Astrocyte (in vitro differentiated cells and primary cell): ENCODE measurements at regions not wholly inside any gene's neighbourhood (a gene's known extent, or its start where the extent isn't known, plus 50 kb on each side); places are given as distances from the start of the nearest gene placed in this dataset.

Experiments
- DNase-seq: peaks from one replicate; pipeline ENCODE4 v3.0.0-alpha.2; 2010; ENCODE audit warnings: low read depth
- FAIRE-seq: peaks from 2 replicates; lab custom pipeline; 2011; peaks lifted over from hg19 to GRCh38; lab: Jason Lieb, UNC
- H2AFZ ChIP-seq: 2 replicates; pipeline ENCODE4 v1.6.0; 2012; ENCODE audit warnings: low read depth, low read length, inconsistent platforms
- H3K27ac ChIP-seq: 2 replicates; pipeline ENCODE4 v1.5.1; 2011; ENCODE audit warnings: low read depth, low read length, inconsistent platforms
- H3K27me3 ChIP-seq: 2 replicates; pipeline ENCODE4 v1.6.0; 2011; ENCODE audit warnings: low read length, inconsistent platforms; ENCODE audit not compliant: insufficient read depth
- H3K36me3 ChIP-seq: 2 replicates; pipeline ENCODE4 v1.5.1; 2011; ENCODE audit warnings: low read length, inconsistent platforms; ENCODE audit not compliant: insufficient read depth
- H3K4me1 ChIP-seq: 2 replicates; pipeline ENCODE4 v1.5.1; 2011; ENCODE audit warnings: low read length, inconsistent platforms; ENCODE audit not compliant: insufficient read depth
- H3K4me2 ChIP-seq: 2 replicates; pipeline ENCODE4 v1.6.0; 2012; ENCODE audit warnings: low read length, inconsistent platforms
- H3K4me3 ChIP-seq: 2 replicates; pipeline ENCODE4 v1.5.1; 2011; ENCODE audit warnings: low read depth, mild to moderate bottlenecking, low read length, inconsistent platforms; ENCODE audit not compliant: insufficient read depth
- H3K79me2 ChIP-seq: 2 replicates; pipeline ENCODE4 v1.6.0; 2012; ENCODE audit warnings: mild to moderate bottlenecking, low read length, inconsistent platforms; ENCODE audit not compliant: insufficient read depth
- H3K9ac ChIP-seq: 2 replicates; pipeline ENCODE4 v1.6.0; 2012; ENCODE audit warnings: mild to moderate bottlenecking, low read length, inconsistent platforms
- H3K9me3 ChIP-seq: 2 replicates; pipeline ENCODE4 v1.5.1; 2012; ENCODE audit warnings: low read depth, mild to moderate bottlenecking, low read length, inconsistent platforms; ENCODE audit not compliant: insufficient read depth
- H4K20me1 ChIP-seq: 2 replicates; pipeline ENCODE4 v1.6.0; 2012; ENCODE audit warnings: low read length, inconsistent platforms; ENCODE audit not compliant: insufficient read depth
- H3K27ac Mint-ChIP-seq: one replicate; pipeline ENCODE4 v1.8.0; 2021; ENCODE audit warnings: mild to moderate bottlenecking, mixed read lengths; ENCODE audit not compliant: unreplicated experiment
- H3K27me3 Mint-ChIP-seq: one replicate; pipeline ENCODE4 v1.8.0; 2021; ENCODE audit warnings: low read depth, mixed read lengths; ENCODE audit not compliant: unreplicated experiment
- H3K36me3 Mint-ChIP-seq: one replicate; pipeline ENCODE4 v1.8.0; 2021; ENCODE audit warnings: low read depth, mixed read lengths; ENCODE audit not compliant: unreplicated experiment
- H3K4me1 Mint-ChIP-seq: one replicate; pipeline ENCODE4 v1.8.0; 2021; ENCODE audit warnings: low read depth, mixed read lengths; ENCODE audit not compliant: unreplicated experiment
- H3K4me3 Mint-ChIP-seq: one replicate; pipeline ENCODE4 v1.8.0; 2021; ENCODE audit warnings: mild to moderate bottlenecking, moderate library complexity, mixed read lengths; ENCODE audit not compliant: unreplicated experiment
- H3K9me3 Mint-ChIP-seq: one replicate; pipeline ENCODE4 v1.8.0; 2021; ENCODE audit warnings: mild to moderate bottlenecking, mixed read lengths; ENCODE audit not compliant: unreplicated experiment
- CTCF ChIP-seq: IDR thresholded peaks from 2 replicates; pipeline ENCODE4 v1.5.1; 2011; ENCODE audit warnings: low read depth, mild to moderate bottlenecking, inconsistent platforms, low read length, moderate library complexity; ENCODE audit not compliant: insufficient read depth
- EZH2 ChIP-seq: IDR thresholded peaks from 2 replicates; pipeline ENCODE4 v1.6.1; 2012; ENCODE audit warnings: mild to moderate bottlenecking, low read length, inconsistent platforms; ENCODE audit not compliant: insufficient read depth

DNA sequence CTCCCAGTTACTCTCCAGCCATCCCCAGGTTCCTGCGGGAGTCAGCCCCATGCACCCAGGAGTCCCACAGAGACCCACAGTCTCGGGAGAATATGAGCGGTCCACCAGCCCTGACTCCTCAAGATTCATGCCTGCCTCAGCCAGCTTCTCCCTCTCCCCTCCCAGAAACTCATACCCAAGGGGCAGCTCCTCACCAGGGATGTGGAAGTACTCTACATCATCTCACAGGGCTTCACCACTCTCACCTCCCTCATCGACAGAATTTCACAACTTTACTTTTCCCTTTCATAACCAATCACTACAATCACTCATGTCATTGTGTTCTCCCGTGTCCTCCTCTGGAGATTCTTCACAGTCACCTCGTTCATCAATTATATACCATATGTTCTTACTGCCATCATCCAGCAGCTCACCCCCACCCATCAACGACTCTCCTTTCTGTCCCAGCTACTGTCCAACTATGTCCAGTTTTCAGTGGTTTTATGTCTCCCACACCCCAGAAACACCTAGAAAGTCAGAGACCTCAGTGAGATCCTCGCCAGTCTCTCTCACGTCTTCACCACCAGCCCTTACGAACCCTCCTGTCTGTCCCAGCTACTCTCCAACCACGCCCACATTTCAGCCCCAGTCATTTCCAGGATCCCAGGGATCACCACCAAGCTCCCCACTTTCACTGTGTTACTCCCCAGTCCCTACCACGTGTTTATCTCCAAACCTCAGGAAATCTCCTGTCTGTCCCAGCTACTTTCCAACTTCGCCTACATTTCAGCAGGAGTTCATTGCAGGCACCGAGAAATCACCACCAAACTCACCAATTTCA is 1530.1 kb upstream of the TPTE start:
- Mint-ChIP-seq H3K4me1 (no peaks in the 10 kb centered on the region), H3K9me3 (peaks cover 48% of the 10 kb centered on the region), H3K27me3 (no peaks in the 10 kb centered on the region), H3K27ac (no peak overlapping the region), H3K4me3 (no peak overlapping the region), H3K36me3 (no peaks in the 10 kb centered on the region)
- H3K36me3 ChIP-seq = no peaks in the 10 kb centered on the region
- TF ChIP-seq EZH2 (no peak), CTCF (no peak)
- H4K20me1 ChIP-seq = no peaks in the 10 kb centered on the region
- no peaks in the 10 kb centered on the region for H3K4me1 ChIP-seq
- H3K9me3 ChIP-seq = peaks cover 34% of the 10 kb centered on the region
- DNase-seq (peak; percentile 49), FAIRE-seq (no peak)
- no peak overlapping the region for H3K9ac ChIP-seq
- no peaks in the 10 kb centered on the region for H3K79me2 ChIP-seq
- H3K4me2 ChIP-seq = no peak overlapping the region
- no peak overlapping the region for H2AFZ ChIP-seq
- H3K27ac ChIP-seq = no peak overlapping the region
- no peak overlapping the region for H3K4me3 ChIP-seq
- no peaks in the 10 kb centered on the region for H3K27me3 ChIP-seq

DNA sequence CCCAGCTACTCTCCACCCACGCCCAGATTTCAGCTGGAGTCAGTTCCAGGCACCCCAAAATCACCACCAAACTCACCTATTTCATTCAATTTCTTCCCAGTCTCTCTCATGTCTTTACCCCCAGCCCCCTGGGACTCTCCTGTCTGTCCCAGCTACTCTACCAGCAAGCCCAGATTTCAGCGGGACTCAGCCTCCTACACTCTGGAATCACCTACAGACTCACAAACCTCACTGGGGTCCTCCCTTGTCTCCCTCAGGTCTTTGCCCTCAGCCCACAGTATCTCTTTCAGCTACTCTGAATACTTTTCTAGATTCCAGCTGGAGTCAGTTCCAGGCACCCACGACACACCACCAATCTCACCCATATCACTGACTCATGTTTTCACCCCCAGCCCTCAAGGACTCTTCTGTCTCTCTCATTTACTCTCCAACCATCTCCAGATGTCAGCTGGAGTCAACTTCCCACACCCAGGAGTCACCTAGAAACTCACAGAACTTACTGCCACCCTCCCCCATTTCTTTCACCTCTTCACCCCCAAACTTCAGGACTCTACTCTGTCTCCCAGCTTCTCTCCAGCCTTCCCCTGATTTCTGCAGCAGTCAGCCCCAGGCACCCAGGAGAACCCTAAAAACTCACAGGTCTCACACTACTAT is 1529.3 kb upstream of the TPTE start:
- no peak for FAIRE-seq
- H3K27me3 Mint-ChIP-seq = no peaks in the 10 kb centered on the region

More for the DNA sequence above, 1529.3 kb upstream of the TPTE start:
- Histone ChIP-seq H3K36me3 (no peaks in the 10 kb centered on the region), H3K4me3 (no peak overlapping the region), H3K9ac (no peak overlapping the region), H3K4me2 (no peak overlapping the region), H3K79me2 (no peaks in the 10 kb centered on the region), H3K27ac (no peak overlapping the region), H4K20me1 (no peaks in the 10 kb centered on the region), H3K4me1 (no peaks in the 10 kb centered on the region), H3K9me3 (peaks cover 34% of the 10 kb centered on the region), H3K27me3 (no peaks in the 10 kb centered on the region), H2AFZ (no peak overlapping the region)
- no peak overlapping the region for H3K27ac Mint-ChIP-seq
- peaks cover 48% of the 10 kb centered on the region for H3K9me3 Mint-ChIP-seq
- DNase-seq = peak; percentile 41
- H3K4me1 Mint-ChIP-seq = no peaks in the 10 kb centered on the region
- no peak for TF ChIP-seq EZH2
- no peak for TF ChIP-seq CTCF
- no peak overlapping the region for H3K4me3 Mint-ChIP-seq
- H3K36me3 Mint-ChIP-seq = no peaks in the 10 kb centered on the region
